GM12878 (cell line): ENCODE measurements at regions not wholly inside any gene's neighbourhood (a gene's known extent, or its start where the extent isn't known, plus 50 kb on each side); places are given as distances from the start of the nearest gene placed in this dataset.

Experiments
- ATAC-seq: fragments of 200-7000 bp; cut with Tn5 transposase; 3 replicates; pipeline ENCODE4 v1.9.1; 2020; ENCODE audit warnings: mild to moderate bottlenecking, moderate library complexity
- BruUV-seq: library from RNA; stranded (reverse); fragments of 400-500 nt; replicated peaks from 2 replicates; lab custom pipeline; 2021; lab: Mats Ljungman, UMichigan
- CTCF ChIA-PET: fragments of 300-600 bp; sonication (Branson Sonifier 250); formaldehyde crosslinking; extraction: SDS; loops from one replicate; lab custom pipeline; 2021; ENCODE audit warnings: inconsistent platforms; lab: Yijun Ruan, JAX
- POLR2A ChIA-PET: fragments of 350-600 bp; formaldehyde crosslinking; extraction: SDS; loops from one replicate; lab custom pipeline; 2021; ENCODE audit warnings: inconsistent platforms; lab: Charles Lee
- RAD21 ChIA-PET: fragments of 300-600 bp; sonication (Branson Sonifier 250); formaldehyde crosslinking; loops from one replicate; lab custom pipeline; 2023; ENCODE audit warnings: antibody characterized with exemption; ENCODE audit not compliant: unreplicated experiment; lab: Charles Lee
- SMC1A ChIA-PET: fragments of 300-600 bp; sonication (Branson Sonifier 250); formaldehyde crosslinking; loops from one replicate; lab custom pipeline; 2023; ENCODE audit not compliant: unreplicated experiment, uncharacterized antibody; lab: Charles Lee
- DNase-seq: peaks from one replicate; pipeline ENCODE4 v3.0.0-alpha.2; 2011; ENCODE audit warnings: low read depth, low spot score
- FAIRE-seq: peaks from 3 replicates; lab custom pipeline; 2011; peaks lifted over from hg19 to GRCh38; lab: Jason Lieb, UNC
- H2AFZ ChIP-seq: 2 replicates; pipeline ENCODE4 v1.6.0; 2011; ENCODE audit warnings: low read depth, low read length, control low read depth; ENCODE audit not compliant: control insufficient read depth
- H3K27ac ChIP-seq: 2 replicates; pipeline ENCODE4 v1.5.1; 2011; ENCODE audit warnings: control low read depth; ENCODE audit not compliant: control insufficient read depth, insufficient read depth
- H3K27me3 ChIP-seq, 2 experiments: replicated peaks in 1 of 2; 2 replicates each; pipeline versions ENCODE4 v1.6.0 to v1.6.1; 2011; ENCODE audit warnings: low read length in 1 of 2; ENCODE audit not compliant: control insufficient read depth in 2 of 2, insufficient read depth in 2 of 2
- H3K36me3 ChIP-seq, 2 experiments: 2 replicates each; pipeline ENCODE4 v1.5.1; 2011; ENCODE audit warnings: low read length in 1 of 2; ENCODE audit not compliant: control insufficient read depth in 2 of 2, insufficient read depth in 2 of 2
- H3K4me1 ChIP-seq: 2 replicates; pipeline ENCODE4 v1.6.1; 2011; ENCODE audit warnings: mild to moderate bottlenecking, low read length, moderate library complexity, mixed read lengths; ENCODE audit not compliant: control insufficient read depth, insufficient read depth
- H3K4me2 ChIP-seq: 2 replicates; pipeline ENCODE4 v1.6.0; 2011; ENCODE audit warnings: control low read depth; ENCODE audit not compliant: control insufficient read depth, insufficient read depth
- H3K4me3 ChIP-seq: fragments of 200-600 bp; sonication (generic); 2 replicates; pipeline ENCODE4 v1.5.1; 2016
- H3K79me2 ChIP-seq: 2 replicates; pipeline ENCODE4 v1.6.0; 2011; ENCODE audit warnings: low read length; ENCODE audit not compliant: control insufficient read depth, insufficient read depth
- H3K9ac ChIP-seq: 2 replicates; pipeline ENCODE4 v1.8.0; 2011; ENCODE audit warnings: low read length, control low read depth, mixed read lengths; ENCODE audit not compliant: control insufficient read depth, insufficient read depth
- H3K9me3 ChIP-seq: replicated peaks from 3 replicates; pipeline ENCODE4 v1.5.1; 2011; ENCODE audit warnings: mild to moderate bottlenecking, low read length; ENCODE audit not compliant: control insufficient read depth, insufficient read depth
- H4K20me1 ChIP-seq: 2 replicates; pipeline ENCODE4 v1.6.0; 2011; ENCODE audit not compliant: control insufficient read depth, insufficient read depth
- BACH1 ChIP-seq: fragments of 450-650 bp; IDR thresholded peaks from 2 replicates; pipeline ENCODE4 v1.6.1; 2017; ENCODE audit warnings: mild to moderate bottlenecking, borderline replicate concordance
- BCL11A ChIP-seq: IDR thresholded peaks from 2 replicates; pipeline ENCODE4 v1.6.1; 2011; ENCODE audit warnings: low read depth, low read length
- CREM ChIP-seq: IDR thresholded peaks from 2 replicates; pipeline ENCODE4 v1.6.1; 2014; ENCODE audit warnings: antibody characterized with exemption, low read depth
- CTCF ChIP-seq, 3 experiments: IDR thresholded peaks in 2 of 3; conservative IDR thresholded peaks in 1 of 3; 2 replicates each; pipeline ENCODE4 v1.5.1; 2011; ENCODE audit warnings: low read depth in 3 of 3, low read length in 3 of 3, mild to moderate bottlenecking in 3 of 3, control low read depth in 2 of 3, moderate library complexity in 2 of 3, inconsistent platforms in 1 of 3, mixed read lengths in 1 of 3; ENCODE audit not compliant: control insufficient read depth in 2 of 3, insufficient read depth in 1 of 3; ENCODE audit errors: extremely low read depth in 1 of 3
- EP300 ChIP-seq, 2 experiments: fragments of 150-350 bp in 1 of 2; IDR thresholded peaks; 2 replicates each; pipeline ENCODE4 v1.6.1; 2011 to 2012; ENCODE audit warnings: low read depth in 2 of 2, low read length in 2 of 2, borderline replicate concordance in 1 of 2, improper control_type of control experiment in 1 of 2, inconsistent platforms in 1 of 2; ENCODE audit not compliant: control insufficient read depth in 1 of 2
- HDAC6 ChIP-seq: fragments of 200-600 bp; sonication (generic); IDR thresholded peaks from one replicate; pipeline ENCODE4 v1.8.0; 2017; ENCODE audit warnings: antibody characterized with exemption; ENCODE audit not compliant: unreplicated experiment
- HDGF ChIP-seq: fragments of 450-650 bp; IDR thresholded peaks from 2 replicates; pipeline ENCODE4 v1.6.1; 2016; ENCODE audit warnings: antibody characterized with exemption
- JUND ChIP-seq: IDR thresholded peaks from 2 replicates; pipeline ENCODE4 v1.6.1; 2012; ENCODE audit warnings: low read depth, mild to moderate bottlenecking, low read length, improper control_type of control experiment, moderate library complexity
- LARP7 ChIP-seq: fragments of 450-650 bp; IDR thresholded peaks from 2 replicates; pipeline ENCODE4 v1.6.1; 2017; ENCODE audit warnings: mild to moderate bottlenecking
- NR2F1 ChIP-seq: fragments of 450-650 bp; conservative IDR thresholded peaks from 2 replicates; pipeline ENCODE4 v1.6.1; 2017; ENCODE audit warnings: mild to moderate bottlenecking
- PRDM15 ChIP-seq: fragments of 450-650 bp; formaldehyde crosslinking; IDR thresholded peaks from 2 replicates; pipeline ENCODE4 v1.4.0; 2020; ENCODE audit warnings: mild to moderate bottlenecking, moderate library complexity
- RFX5 ChIP-seq: IDR thresholded peaks from 2 replicates; pipeline ENCODE4 v1.6.1; 2011; ENCODE audit warnings: low read depth, low read length, improper control_type of control experiment
- SP1 ChIP-seq: IDR thresholded peaks from one replicate; pipeline ENCODE4 v1.6.1; 2011; ENCODE audit warnings: low read depth, low read length
- WGBS: methylation state at CpG from one replicate; pipeline ENCODE4 v1.1.6; 2016; ENCODE audit warnings: low lambda C conversion rate; ENCODE audit not compliant: insufficient replicate concordance, insufficient coverage; ENCODE audit errors: missing lambda C conversion rate; 5-methylcytosine and 5-hydroxymethylcytosine counted together
- in situ Hi-C: fragments of 300-500 bp; cut with MboI; formaldehyde crosslinking; loops from 9 replicates; pipeline ENCODE4 v1.14.3; 2018; ENCODE audit warnings: mixed read lengths
- intact Hi-C: fragments of 100-400 bp; cut with micrococcal nuclease; formaldehyde crosslinking; loops from one replicate; pipeline ENCODE4 v1.14.2; 2022; ENCODE audit not compliant: unreplicated experiment
- TF ChIP-seq, protein P1 (sequence below): fragments of 450-650 bp; IDR thresholded peaks from 2 replicates; pipeline ENCODE4 v1.6.1; 2017; ENCODE audit warnings: mild to moderate bottlenecking, moderate library complexity

DNA sequence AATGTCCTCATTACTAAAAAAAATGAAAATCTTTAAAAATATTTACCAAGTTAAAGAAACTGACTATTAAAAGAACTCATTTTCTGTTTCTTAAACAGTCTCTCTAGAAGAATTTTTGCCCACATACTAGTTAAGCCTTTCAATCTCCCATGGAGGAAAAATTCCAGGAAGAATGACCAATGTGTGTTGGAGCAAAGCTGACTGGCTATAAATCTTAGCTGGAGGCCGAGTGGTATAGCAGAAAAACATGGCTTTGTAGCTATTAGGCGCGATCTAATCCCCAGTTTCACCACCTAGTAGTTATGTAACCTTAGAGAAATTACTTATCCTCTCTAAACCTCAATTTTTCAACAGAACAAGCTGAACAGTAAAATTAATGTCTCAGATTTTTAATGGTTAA is 135.5 kb upstream of the PRLR start:
- H3K9ac ChIP-seq = no peak overlapping the region
- no peak overlapping the region for H3K4me2 ChIP-seq
- TF ChIP-seq HDAC6 (no peak), RFX5 (no peak), BACH1 (no peak), LARP7 (no peak), SP1 (no peak), NR2F1 (no peak), CTCF (IDR thresholded peaks at IDR 0.05 in 2 of 3, conservative IDR thresholded peaks at IDR 0.05 in 1 of 3; ENCODE audit: control insufficient read depth in 2 of 3, extremely low read depth in 1 of 3, insufficient read depth in 1 of 3, low read depth in 3 of 3, low read length in 3 of 3) (no peak), JUND (no peak), EP300 (IDR thresholded peaks at IDR 0.05; ENCODE audit: borderline replicate concordance in 1 of 2, control insufficient read depth in 1 of 2, low read depth in 2 of 2, low read length in 2 of 2) (no peak), CREM (no peak), HDGF (no peak), PRDM15 (CRISPR knock-in tag) (no peak), BCL11A (no peak)
- TF ChIP-seq, protein P1, sequence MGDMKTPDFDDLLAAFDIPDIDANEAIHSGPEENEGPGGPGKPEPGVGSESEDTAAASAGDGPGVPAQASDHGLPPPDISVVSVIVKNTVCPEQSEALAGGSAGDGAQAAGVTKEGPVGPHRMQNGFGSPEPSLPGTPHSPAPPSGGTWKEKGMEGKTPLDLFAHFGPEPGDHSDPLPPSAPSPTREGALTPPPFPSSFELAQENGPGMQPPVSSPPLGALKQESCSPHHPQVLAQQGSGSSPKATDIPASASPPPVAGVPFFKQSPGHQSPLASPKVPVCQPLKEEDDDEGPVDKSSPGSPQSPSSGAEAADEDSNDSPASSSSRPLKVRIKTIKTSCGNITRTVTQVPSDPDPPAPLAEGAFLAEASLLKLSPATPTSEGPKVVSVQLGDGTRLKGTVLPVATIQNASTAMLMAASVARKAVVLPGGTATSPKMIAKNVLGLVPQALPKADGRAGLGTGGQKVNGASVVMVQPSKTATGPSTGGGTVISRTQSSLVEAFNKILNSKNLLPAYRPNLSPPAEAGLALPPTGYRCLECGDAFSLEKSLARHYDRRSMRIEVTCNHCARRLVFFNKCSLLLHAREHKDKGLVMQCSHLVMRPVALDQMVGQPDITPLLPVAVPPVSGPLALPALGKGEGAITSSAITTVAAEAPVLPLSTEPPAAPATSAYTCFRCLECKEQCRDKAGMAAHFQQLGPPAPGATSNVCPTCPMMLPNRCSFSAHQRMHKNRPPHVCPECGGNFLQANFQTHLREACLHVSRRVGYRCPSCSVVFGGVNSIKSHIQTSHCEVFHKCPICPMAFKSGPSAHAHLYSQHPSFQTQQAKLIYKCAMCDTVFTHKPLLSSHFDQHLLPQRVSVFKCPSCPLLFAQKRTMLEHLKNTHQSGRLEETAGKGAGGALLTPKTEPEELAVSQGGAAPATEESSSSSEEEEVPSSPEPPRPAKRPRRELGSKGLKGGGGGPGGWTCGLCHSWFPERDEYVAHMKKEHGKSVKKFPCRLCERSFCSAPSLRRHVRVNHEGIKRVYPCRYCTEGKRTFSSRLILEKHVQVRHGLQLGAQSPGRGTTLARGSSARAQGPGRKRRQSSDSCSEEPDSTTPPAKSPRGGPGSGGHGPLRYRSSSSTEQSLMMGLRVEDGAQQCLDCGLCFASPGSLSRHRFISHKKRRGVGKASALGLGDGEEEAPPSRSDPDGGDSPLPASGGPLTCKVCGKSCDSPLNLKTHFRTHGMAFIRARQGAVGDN = no peak
- H4K20me1 ChIP-seq = no peaks in the 10 kb centered on the region
- CTCF ChIA-PET = interaction anchor here (0.9 kb wide), 1 partner anchor 14 kb away, joined by 3 read pairs; no protein-coding TSS in a partner anchor
- WGBS = 20% methylated on average over 3 of the region's 3 CpGs
- DNase-seq (no peak), ATAC-seq (no peak), FAIRE-seq (no peak)
- SMC1A ChIA-PET = interaction anchor here (0.6 to 1.1 kb wide), 3 partner anchors 9 to 135 kb away, joined by 3 to 4 read pairs (median 3); partner anchors contain the start of gene PRLR
- POLR2A ChIA-PET = no interaction called here
- intact Hi-C loops = no loop called here
- H3K4me3 ChIP-seq = no peak overlapping the region
- H3K4me1 ChIP-seq = no peaks in the 10 kb centered on the region
- no peak overlapping the region for H3K27ac ChIP-seq
- RAD21 ChIA-PET = no interaction called here
- no peaks in the 10 kb centered on the region for H3K79me2 ChIP-seq
- BruUV-seq = no TSS peak
- no peaks in the 10 kb centered on the region for H3K27me3 ChIP-seq
- no peaks in the 10 kb centered on the region for H3K9me3 ChIP-seq
- H3K36me3 ChIP-seq = no peaks in the 10 kb centered on the region
- H2AFZ ChIP-seq = no peak overlapping the region
- in situ Hi-C loops = no loop called here
